ENCODE measurements at regions not wholly inside any gene's neighbourhood (a gene's known extent, or its start where the extent isn't known, plus 50 kb on each side); places are given as distances from the start of the nearest gene placed in this dataset.

- TF ChIP-seq CTCF (IDR thresholded peaks at IDR 0.05) (no peak), POLR2A (IDR thresholded peaks at IDR 0.05) (no peak)
Measured at GRCh38 chr16:72264771-72265170, 92.8 kb upstream of the PMFBP1 start.
